HG02610 (cell line): ENCODE measurements at regions not wholly inside any gene's neighbourhood (a gene's known extent, or its start where the extent isn't known, plus 50 kb on each side); places are given as distances from the start of the nearest gene placed in this dataset.

Source experiments
- ATAC-seq: cut with Tn5 transposase; IDR thresholded peaks from one replicate; pipeline ENCODE4 v1.9.1; 2021; ENCODE audit warnings: mild to moderate bottlenecking, moderate library complexity; ENCODE audit not compliant: unreplicated experiment

DNA sequence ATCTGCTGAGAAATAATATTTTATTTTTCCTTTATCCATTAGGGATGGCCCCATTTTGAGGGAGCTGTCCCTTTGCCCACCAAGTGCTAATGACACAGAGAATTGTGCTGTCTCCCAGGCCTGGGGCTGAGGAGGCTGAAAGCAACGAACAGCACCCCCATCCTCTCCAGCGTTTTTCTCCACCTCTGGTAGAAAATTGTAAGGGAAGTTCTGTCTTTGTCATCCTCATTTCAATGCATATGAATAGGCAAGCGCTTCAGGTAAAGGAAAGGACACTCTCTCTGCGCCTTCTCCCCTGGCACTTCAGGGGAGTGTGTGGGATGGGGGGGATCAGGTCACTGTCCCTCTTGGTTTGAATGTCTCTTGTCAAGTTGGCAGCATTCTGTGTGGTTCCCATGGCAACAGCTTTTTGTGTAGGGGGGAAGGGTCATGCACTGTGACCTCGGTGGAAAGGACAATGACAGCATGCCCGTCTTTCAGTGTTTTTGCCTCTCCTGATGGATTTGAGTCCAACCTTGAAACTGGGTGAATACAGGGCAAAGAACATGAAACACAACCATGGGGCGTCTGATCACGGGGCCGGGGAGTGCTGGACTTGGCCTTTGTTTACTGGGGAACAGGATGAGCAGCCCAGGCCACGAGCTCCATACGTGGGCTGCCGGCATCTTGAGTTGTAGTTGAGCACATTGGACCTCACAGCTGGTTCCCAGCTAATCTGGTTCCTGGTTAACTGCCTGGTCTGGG lies 230.2 kb downstream of the VRK1 start:
- ATAC-seq = no peak

- ATAC-seq = no peak
Observed at GRCh38 chr14:97028382-97028781, 231.2 kb downstream of the VRK1 start.

GRCh38 chr14:97029800-97030199 lies 232.6 kb downstream of the VRK1 start:
- no peak for ATAC-seq

GRCh38 chr14:97031530-97031929 lies 234.3 kb downstream of the VRK1 start:
- ATAC-seq = no peak

- no peak for ATAC-seq
Observed at GRCh38 chr14:97033556-97034081, 236.4 kb downstream of the VRK1 start.

GRCh38 chr14:97036086-97036852 lies 239.1 kb downstream of the VRK1 start:
- ATAC-seq = no peak

- peak; percentile 54 for ATAC-seq
Observed at GRCh38 chr14:97039717-97040363, 242.7 kb downstream of the VRK1 start.

DNA sequence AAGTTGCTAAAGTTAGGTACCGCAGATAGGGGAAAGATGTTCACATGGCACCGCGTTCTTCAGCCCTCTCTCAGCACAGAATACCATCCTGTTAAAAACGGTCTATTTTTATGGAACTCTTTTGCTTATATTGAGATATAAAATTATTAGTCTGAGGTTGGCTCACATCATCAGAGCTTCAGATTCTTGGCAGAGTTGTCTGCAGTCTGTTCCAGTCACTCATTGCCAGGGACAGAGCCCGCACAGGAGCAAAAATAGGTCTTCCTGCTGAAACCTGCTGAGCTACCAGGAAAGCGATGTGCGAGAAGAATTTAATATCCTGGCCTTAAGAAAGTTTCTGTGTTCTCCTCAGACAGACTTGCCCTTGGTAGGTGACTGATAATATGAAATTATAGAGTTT lies 249.8 kb downstream of the VRK1 start:
- ATAC-seq = no peak

- no peak for ATAC-seq
Observed at GRCh38 chr14:97052001-97052400, 254.8 kb downstream of the VRK1 start.

GRCh38 chr14:97053941-97054340 lies 256.8 kb downstream of the VRK1 start:
- no peak for ATAC-seq

DNA sequence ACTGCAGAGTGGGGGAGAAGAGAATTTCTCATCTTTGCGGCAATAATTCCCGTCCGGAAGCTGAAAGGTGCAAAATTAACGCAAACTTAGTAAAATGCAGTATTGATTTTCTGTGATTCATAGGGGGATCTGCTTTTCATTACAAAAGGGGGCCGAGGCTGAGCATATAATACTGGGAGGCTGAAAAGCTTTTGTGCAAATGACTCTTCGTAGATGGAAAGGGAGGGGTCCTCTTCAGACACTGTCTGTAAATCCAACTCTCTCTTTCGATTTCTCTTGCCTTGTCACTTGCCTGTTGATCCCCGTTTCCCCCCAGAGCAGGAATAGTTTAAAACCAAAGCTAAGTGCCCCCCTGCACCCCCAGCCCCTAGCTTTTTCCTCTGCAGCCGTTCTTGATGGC lies 258.2 kb downstream of the VRK1 start:
- ATAC-seq = no peak

- no peak for ATAC-seq
Observed at GRCh38 chr14:97056086-97056485, 258.9 kb downstream of the VRK1 start.

DNA sequence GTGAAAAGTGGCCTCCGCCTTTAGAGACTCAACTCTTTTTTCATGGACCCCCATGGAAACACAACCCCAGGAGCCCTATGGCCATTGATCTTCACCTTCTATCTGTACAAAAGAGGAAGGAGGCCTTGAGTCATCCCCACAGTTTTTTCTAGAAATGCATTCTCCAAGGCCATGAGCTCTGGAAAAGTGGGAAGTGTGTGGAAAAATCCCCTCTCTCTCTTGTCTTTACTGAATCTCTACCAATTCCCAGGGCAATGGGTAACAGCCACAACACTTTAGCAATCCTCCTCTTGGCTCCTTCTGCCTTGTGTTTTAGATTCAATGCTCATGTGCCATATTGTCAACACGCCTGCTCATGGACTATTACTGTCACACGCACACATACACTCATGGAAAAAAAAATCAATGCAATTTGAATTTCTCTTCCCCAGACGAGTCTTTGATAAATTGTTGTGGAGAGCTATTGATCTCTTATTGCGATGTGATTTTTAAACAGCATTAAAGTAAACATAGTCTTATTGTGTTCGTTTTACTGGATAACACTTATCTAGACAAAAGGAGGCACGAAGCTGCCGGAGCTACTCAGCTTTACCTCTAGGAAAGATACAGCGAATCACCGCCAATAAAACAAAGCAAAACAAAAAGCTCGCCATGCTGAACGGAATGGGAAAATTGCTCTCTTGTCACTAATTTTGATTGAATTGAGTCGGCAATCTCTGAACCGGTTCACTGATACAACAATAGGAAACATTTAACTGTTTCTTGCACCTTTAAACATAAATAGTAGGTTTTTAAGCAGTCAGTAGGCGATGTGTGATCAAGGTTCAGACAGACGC lies 260.3 kb downstream of the VRK1 start:
- no peak for ATAC-seq

DNA sequence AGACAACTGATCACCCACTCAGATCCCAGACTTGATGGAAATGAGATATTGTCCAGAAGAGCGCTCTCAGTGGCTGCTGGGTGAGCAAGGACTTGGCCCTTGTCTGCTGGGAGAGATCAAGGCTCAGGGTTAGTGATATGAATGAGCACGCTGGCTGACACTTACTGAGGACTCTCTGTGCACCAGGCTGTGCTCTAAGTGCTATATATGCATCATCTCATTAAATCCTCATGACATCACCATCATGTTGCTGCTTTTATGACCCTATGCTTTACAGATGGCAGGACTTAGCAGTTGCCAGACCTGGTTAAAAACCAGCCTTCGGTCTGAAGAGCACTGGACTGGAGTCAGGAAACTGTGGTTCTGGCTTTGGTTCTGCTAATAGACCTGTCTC lies 260.9 kb downstream of the VRK1 start:
- no peak for ATAC-seq

- ATAC-seq = no peak
Observed at GRCh38 chr14:97058589-97058988, 261.4 kb downstream of the VRK1 start.

GRCh38 chr14:97061198-97061597 lies 264.0 kb downstream of the VRK1 start:
- no peak for ATAC-seq

DNA sequence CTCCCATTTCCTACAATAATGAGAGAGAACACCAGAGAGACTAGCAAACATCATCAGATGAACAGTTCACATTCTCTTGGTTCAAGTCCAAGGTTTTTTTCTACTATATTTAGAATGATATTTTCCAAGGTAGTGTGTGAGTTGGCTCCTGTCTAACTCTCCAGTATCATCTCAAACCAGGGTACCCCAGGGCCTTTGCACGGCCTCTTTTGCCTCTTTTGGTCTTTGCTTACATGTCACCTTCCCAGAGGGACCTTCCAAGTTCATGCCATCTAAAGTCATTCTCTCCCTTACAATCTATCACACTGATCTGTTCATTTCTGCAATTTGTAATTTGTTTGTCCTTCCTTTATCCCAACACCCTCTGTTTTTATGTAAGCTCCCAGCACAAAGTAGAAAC lies 264.5 kb downstream of the VRK1 start:
- ATAC-seq = no peak

DNA sequence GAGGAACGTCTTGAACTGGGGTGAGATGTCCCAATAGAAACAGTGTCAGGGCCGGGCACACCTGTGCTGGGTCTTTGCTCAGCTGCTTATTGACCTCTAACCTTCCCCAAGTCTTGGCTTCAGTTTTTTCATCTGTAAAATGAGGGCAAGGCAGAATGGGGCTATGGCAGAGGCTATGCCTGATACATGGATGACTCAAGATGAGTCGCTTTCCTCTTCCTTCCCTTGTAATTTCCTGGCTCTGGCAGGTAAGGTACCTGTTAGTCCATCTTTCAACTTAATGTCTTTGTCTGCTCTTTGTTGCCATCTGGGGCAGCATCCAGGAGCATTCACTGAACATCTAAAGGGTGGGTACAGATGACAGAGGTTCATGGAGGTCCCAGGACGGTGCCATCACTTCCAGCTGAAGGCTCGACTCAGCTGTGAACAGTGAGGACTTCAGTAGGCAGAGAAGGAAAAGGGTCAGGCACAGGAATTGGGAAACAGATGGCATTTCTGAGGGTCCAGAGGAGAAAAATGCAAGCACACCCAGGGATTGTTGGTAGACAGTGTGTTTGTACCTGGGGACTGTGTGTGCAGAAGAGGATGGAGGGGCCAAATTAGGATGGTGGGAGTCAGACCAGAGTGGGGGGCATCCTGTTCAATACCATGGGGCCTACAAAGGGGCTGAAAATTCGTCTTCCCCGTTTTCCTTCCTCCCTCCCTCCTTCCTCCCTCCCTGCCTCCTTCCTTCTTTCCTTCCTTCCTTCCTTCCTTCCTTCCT lies 268.3 kb downstream of the VRK1 start:
- ATAC-seq = no peak

GRCh38 chr14:97066068-97066899 lies 269.1 kb downstream of the VRK1 start:
- no peak for ATAC-seq
